ENCODE measurements at regions not wholly inside any gene's neighbourhood (a gene's known extent, or its start where the extent isn't known, plus 50 kb on each side); places are given as distances from the start of the nearest gene placed in this dataset.

GRCh38 chr13:54593504-54593903 lies 1564.9 kb downstream of the OLFM4 start:
- Histone ChIP-seq H3K4me1 (no peaks in the 10 kb centered on the region), H3K9me3 (no peaks in the 10 kb centered on the region), H3K36me3 (replicated peaks in 1 of 2; ENCODE audit: insufficient read depth in 1 of 2, low read depth in 2 of 2) (no peaks in the 10 kb centered on the region), H3K27me3 (no peaks in the 10 kb centered on the region), H3K4me3 (no peak overlapping the region), H3K27ac (no peak overlapping the region)
- TF ChIP-seq POLR2A (IDR thresholded peaks at IDR 0.05): no peak
- TF ChIP-seq, protein P1, sequence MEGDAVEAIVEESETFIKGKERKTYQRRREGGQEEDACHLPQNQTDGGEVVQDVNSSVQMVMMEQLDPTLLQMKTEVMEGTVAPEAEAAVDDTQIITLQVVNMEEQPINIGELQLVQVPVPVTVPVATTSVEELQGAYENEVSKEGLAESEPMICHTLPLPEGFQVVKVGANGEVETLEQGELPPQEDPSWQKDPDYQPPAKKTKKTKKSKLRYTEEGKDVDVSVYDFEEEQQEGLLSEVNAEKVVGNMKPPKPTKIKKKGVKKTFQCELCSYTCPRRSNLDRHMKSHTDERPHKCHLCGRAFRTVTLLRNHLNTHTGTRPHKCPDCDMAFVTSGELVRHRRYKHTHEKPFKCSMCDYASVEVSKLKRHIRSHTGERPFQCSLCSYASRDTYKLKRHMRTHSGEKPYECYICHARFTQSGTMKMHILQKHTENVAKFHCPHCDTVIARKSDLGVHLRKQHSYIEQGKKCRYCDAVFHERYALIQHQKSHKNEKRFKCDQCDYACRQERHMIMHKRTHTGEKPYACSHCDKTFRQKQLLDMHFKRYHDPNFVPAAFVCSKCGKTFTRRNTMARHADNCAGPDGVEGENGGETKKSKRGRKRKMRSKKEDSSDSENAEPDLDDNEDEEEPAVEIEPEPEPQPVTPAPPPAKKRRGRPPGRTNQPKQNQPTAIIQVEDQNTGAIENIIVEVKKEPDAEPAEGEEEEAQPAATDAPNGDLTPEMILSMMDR (IDR thresholded peaks at IDR 0.05): no peak
- ATAC-seq: no peak
- DNase-seq: no peak
- intact Hi-C loops (cut with DNase I): no loop called here
- WGBS, 2 donors: 91% methylated on average over 3 of the region's 3 CpGs; no CpG with 5 or more reads in 1 of the 2 donors

DNA sequence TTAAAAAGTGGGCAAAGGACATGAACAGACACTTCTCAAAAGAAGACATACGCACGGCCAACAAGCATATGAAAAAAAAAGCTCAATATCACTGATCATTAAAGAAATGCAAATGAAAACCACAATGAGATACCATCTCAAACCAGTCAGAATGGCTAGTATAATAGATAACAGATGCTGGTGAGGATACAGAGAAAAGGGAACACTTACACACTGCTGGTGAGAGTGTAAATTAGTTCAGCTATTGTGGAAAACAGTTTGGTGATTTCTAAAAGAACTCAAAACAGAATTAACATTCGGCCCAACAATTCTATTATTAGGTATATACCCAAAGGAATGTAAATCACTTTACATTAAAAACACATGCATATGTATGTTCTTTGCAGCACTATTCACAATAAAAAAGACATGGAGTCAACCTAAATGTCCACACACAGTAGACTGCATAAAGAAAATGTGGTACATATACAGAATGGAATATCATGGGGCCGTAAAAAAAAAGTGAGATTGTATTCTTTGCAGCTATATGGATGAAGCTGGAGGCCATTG lies 1569.0 kb downstream of the OLFM4 start:
- DNase-seq (no peak), ATAC-seq (no peak)
- no peak overlapping the region for H3K27ac ChIP-seq
- 74 to 77% methylated on average over 4 of the region's 4 CpGs for WGBS, 2 donors
- no peaks in the 10 kb centered on the region for H3K27me3 ChIP-seq
- TF ChIP-seq, protein P1 (IDR thresholded peaks at IDR 0.05): no peak
- no peak for TF ChIP-seq POLR2A (IDR thresholded peaks at IDR 0.05)
- H3K4me3 ChIP-seq: no peak overlapping the region
- no peaks in the 10 kb centered on the region for H3K4me1 ChIP-seq
- no peaks in the 10 kb centered on the region for H3K9me3 ChIP-seq
- no peaks in the 10 kb centered on the region for H3K36me3 ChIP-seq (replicated peaks in 1 of 2; ENCODE audit: insufficient read depth in 1 of 2, low read depth in 2 of 2)
- intact Hi-C loops (cut with DNase I): no loop called here

DNA sequence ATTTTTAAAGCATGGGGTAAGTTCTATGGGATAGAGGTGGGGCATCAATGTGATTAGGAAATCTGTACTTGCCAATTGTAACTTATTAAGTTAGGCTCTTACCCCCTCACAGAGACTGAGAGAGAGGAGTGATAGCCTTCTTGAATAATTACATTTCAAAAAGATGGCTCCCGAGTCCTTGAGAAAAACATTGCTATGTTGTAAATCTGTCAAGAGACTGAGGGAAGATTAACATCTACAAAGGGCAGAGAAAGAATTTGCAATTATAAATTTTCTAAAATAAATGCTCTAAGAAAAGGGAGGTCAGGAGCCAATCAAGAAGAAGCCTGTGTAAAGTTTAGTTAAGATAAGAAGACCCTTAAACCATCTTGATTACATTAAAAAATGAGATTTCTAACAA lies 1570.8 kb downstream of the OLFM4 start:
- intact Hi-C loops (cut with DNase I): no loop called here
- WGBS, 2 donors: 15 to 31% methylated on average over 1 of the region's 1 CpG
- Histone ChIP-seq H3K27ac (no peak overlapping the region), H3K9me3 (no peaks in the 10 kb centered on the region), H3K4me3 (no peak overlapping the region), H3K36me3 (replicated peaks in 1 of 2; ENCODE audit: insufficient read depth in 1 of 2, low read depth in 2 of 2) (no peaks in the 10 kb centered on the region), H3K4me1 (no peaks in the 10 kb centered on the region), H3K27me3 (no peaks in the 10 kb centered on the region)
- TF ChIP-seq, protein P1 (IDR thresholded peaks at IDR 0.05): no peak
- TF ChIP-seq POLR2A (IDR thresholded peaks at IDR 0.05): no peak
- no peak for DNase-seq
- ATAC-seq: no peak

DNA sequence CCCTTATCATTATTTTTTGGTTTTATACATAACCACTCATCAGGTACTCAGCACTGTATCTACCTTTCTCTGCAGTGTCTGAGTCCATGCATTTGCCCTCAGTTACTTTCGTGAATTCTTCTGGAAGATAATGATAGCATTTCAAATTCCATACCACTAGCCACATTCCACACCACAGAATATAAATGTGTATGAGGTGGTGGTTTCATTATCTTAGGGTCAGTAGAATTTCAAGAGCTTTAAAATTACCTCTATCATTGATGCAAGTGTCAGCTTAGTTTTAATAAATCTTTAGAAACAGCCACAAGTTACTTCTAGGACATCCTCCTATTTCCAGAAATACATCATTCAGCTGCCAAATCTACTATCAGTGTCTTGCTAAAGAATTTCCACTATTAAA lies 1578.3 kb downstream of the OLFM4 start:
- intact Hi-C loops (cut with DNase I): no loop called here
- no peak for TF ChIP-seq POLR2A (IDR thresholded peaks at IDR 0.05)
- TF ChIP-seq, protein P1 (IDR thresholded peaks at IDR 0.05): no peak
- Histone ChIP-seq H3K27me3 (no peaks in the 10 kb centered on the region), H3K9me3 (no peaks in the 10 kb centered on the region), H3K4me1 (no peaks in the 10 kb centered on the region), H3K4me3 (no peak overlapping the region), H3K27ac (no peak overlapping the region), H3K36me3 (replicated peaks in 1 of 2; ENCODE audit: insufficient read depth in 1 of 2, low read depth in 2 of 2) (no peaks in the 10 kb centered on the region)
- ATAC-seq (no peak), DNase-seq (no peak)
- 50 to 56% methylated on average over 1 of the region's 1 CpG for WGBS, 2 donors

DNA sequence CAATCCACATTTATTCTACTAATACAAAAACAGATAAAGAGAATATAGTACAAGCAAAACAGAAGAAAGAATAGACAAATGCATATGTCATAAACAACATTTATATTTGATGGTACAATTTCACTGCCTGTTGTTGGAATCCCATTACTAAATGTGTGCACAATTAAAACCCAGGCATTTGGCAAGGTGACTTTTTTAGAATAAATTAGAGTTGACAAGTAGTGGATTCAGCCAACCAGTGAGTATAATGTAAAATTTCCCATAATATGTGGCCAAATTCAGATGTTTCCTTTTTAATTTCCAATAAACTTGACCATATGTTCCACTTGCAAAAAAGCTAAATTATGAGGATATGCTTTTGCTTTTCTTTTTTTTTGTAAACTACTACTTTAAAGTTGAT lies 1578.8 kb downstream of the OLFM4 start:
- no peak for ATAC-seq
- no peak for TF ChIP-seq POLR2A (IDR thresholded peaks at IDR 0.05)
- TF ChIP-seq, protein P1 (IDR thresholded peaks at IDR 0.05): no peak
- H3K4me3 ChIP-seq: no peak overlapping the region
- intact Hi-C loops (cut with DNase I): no loop called here
- H3K36me3 ChIP-seq (replicated peaks in 1 of 2; ENCODE audit: insufficient read depth in 1 of 2, low read depth in 2 of 2): no peaks in the 10 kb centered on the region
- no peak overlapping the region for H3K27ac ChIP-seq
- no peaks in the 10 kb centered on the region for H3K9me3 ChIP-seq
- DNase-seq: no peak
- no peaks in the 10 kb centered on the region for H3K4me1 ChIP-seq
- no peaks in the 10 kb centered on the region for H3K27me3 ChIP-seq
